AG10803 (cell line): ENCODE measurements at regions not wholly inside any gene's neighbourhood (a gene's known extent, or its start where the extent isn't known, plus 50 kb on each side); places are given as distances from the start of the nearest gene placed in this dataset.
"Not testable (repeated sequence)": the region's sequence is repeated elsewhere in the genome, so short reads cannot be mapped to it uniquely, and the experiment has no call there.

Experiments
- DNase-seq: peaks from one replicate; pipeline ENCODE4 v3.0.0; 2010; ENCODE audit warnings: low read depth
- H3K4me3 ChIP-seq: 2 replicates; pipeline ENCODE4 v1.5.1; 2011; ENCODE audit warnings: mild to moderate bottlenecking, low read length, control low read depth
- CTCF ChIP-seq: conservative IDR thresholded peaks from 2 replicates; pipeline ENCODE4 v1.5.1; 2011; ENCODE audit warnings: mild to moderate bottlenecking, low read length, control low read depth, inconsistent platforms

- peak; percentile 2 for DNase-seq
- peak; percentile 38 for TF ChIP-seq CTCF
- no peak overlapping the region for H3K4me3 ChIP-seq
Observed at GRCh38 chrX:94831364-94831763, 1157.4 kb downstream of the FAM133A start.

DNA sequence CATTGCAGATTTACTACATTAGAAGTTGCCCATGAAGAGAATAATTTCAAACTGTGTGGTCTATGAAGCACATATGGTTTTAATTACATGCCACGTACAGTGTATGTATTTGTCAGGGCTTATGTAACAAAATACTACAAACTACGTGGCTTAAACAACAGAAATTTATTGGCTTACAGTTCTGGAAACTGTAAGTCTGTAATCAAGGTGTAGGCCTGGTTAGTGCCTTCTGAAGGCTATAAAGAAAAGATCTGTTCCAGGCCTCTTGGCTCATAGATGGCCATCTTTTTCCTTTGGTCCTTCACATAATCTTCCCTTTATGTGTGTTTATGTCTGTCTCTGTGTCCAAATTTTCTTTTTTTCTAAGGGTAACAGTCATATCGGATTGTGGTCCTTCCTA is 1160.2 kb downstream of the FAM133A start:
- DNase-seq, result no peak
- TF ChIP-seq CTCF, result no peak
- no peak overlapping the region for H3K4me3 ChIP-seq

- DNase-seq, result no peak
- no peak for TF ChIP-seq CTCF
- H3K4me3 ChIP-seq, result no peak overlapping the region
Observed at GRCh38 chrX:94850811-94851210, 1176.8 kb downstream of the FAM133A start.

GRCh38 chrX:94854251-94854650 is 1180.2 kb downstream of the FAM133A start:
- DNase-seq, result no peak
- no peak for TF ChIP-seq CTCF

DNA sequence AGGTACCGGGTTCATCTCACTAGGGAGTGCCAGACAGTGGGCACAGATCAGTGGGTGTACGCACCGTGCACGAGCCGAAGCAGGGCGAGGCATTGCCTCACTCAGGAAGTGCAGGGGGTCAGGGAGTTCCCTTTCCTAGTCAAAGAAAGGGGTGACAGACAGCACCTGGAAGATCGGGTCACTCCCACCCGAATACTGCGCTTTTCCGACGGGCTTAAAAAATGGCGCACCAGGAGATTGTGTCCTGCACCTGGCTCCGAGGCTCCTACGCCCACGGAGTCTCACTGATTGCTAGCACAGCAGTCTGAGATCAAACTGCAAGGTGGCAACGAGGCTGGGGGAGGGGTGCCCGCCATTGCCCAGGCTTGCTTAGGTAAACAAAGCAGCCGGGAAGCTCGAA is 1188.5 kb downstream of the FAM133A start:
- H3K4me3 ChIP-seq, result not testable (repeated sequence)

More at GRCh38 chrX:94854251-94854650, 1180.2 kb downstream of the FAM133A start:
- no peak overlapping the region for H3K4me3 ChIP-seq

GRCh38 chrX:94871640-94872039 is 1197.6 kb downstream of the FAM133A start:
- H3K4me3 ChIP-seq, result no peak overlapping the region
- DNase-seq, result no peak
- no peak for TF ChIP-seq CTCF

More for the DNA sequence above, 1188.5 kb downstream of the FAM133A start:
- not testable (repeated sequence) for DNase-seq

DNA sequence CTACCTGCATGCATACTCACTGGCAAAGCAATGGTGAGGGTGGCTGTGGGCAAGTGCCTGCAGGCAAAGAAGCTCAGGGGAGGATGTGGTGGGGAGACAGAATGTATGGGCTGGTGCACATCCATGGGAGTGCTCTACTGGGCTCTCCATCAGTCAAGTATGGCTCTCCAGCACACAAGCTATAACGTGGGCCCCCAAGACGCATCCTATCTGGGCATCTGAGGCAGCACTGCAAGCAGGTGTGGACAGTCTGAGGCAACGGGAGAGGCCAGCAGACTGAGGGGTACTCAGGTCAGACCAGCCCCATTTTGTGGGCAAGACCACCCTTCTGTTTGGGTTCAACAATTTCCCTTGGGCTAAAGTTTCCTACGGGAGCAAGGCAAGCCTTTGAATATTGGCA is 1227.8 kb downstream of the FAM133A start:
- no peak overlapping the region for H3K4me3 ChIP-seq
- DNase-seq, result no peak
- no peak for TF ChIP-seq CTCF

GRCh38 chrX:94908171-94908570 is 1234.2 kb downstream of the FAM133A start:
- DNase-seq, result no peak
- no peak for TF ChIP-seq CTCF
- no peak overlapping the region for H3K4me3 ChIP-seq
